ENCODE measurements at regions not wholly inside any gene's neighbourhood (a gene's known extent, or its start where the extent isn't known, plus 50 kb on each side); places are given as distances from the start of the nearest gene placed in this dataset.

- DNase-seq, result no peak
Observed at GRCh38 chr1:82462366-82462765, 661.6 kb downstream of the ADGRL2 start.

DNA sequence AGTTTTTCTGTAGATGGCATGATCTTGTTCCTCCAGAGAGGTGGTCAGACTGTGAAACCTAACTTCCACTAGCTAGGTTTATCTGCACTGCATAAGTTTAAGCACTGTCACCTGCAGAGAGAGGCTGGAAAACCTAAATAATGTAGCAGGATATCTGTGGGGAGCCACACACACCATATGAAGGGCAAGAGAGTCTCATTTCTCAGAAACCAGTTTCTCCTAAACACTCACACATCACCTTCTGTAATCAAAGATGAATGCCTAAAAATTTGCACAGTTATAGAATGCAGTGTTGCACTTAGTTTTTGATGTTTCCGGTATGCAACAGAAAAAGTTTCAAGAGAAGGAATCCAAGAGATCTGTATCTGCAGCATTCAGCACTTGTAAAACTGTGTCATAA, 654.6 kb downstream of the ADGRL2 start:
- no peak for DNase-seq

DNA sequence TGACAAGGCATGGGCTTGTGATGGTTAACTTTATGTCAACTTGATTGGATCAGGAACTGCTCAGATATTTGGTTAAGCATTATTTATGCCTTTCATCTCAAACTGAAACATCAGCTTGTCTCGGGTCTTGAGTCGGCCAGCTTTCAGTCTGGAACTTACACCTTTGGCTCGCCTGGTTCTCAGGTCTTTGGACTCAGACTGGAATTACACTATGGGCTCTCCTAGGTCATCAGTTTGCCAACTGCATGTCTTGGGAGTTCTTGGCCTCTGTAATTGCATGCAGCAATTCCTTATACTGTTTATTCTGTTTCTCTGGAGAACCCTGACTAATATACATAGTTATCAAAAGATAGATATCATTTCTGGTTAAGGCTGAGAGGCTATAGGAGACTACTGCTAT, 653.7 kb downstream of the ADGRL2 start:
- no peak for DNase-seq

GRCh38 chr1:82453511-82454185, 652.9 kb downstream of the ADGRL2 start:
- DNase-seq, result no peak

DNA sequence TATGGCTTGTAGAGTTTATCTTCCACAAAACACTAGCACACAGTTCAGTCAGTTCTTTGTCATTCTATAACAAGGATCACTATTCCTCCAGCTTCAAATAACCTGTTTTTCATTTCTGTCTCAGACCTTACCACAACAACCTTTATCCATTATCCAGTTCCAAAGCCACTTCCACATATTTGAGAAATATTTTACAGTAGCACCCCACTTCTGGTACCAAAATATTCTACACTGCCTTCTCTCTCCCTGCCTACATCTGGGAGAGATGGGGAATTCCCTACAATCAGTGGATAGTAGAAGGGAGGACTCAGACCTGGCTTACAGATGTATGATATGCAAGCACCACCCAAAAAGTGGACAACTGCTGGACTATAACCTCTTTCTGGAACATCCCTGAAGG, 651.4 kb downstream of the ADGRL2 start:
- no peak for DNase-seq

- DNase-seq, result no peak
Observed at GRCh38 chr1:82451191-82451590, 650.5 kb downstream of the ADGRL2 start.

- DNase-seq, result no peak
Observed at GRCh38 chr1:82449506-82450057, 648.8 kb downstream of the ADGRL2 start.

GRCh38 chr1:82446955-82447354, 646.2 kb downstream of the ADGRL2 start:
- DNase-seq, result no peak

DNA sequence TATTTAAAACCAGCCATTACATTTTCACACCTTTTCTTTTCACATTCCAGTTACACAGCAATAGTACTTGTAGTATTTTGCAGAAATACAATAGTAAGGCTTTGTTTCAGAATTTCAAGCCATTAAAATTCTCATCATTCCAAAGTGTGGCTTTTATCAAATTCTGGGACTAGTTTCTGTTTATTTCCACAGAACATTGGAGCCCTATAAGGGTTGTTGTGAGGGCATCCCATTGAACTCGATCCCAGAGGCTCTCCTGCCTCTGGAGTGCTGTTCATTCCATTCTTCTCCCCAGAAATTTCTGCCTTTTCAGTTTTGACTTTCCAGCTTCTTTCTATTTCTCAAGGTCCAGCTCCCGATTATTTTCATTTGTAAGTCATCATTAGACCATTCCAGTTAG, 645.5 kb downstream of the ADGRL2 start:
- DNase-seq, result no peak

GRCh38 chr1:82445827-82446226, 645.1 kb downstream of the ADGRL2 start:
- no peak for DNase-seq

GRCh38 chr1:82445132-82445531, 644.4 kb downstream of the ADGRL2 start:
- DNase-seq, result no peak

DNA sequence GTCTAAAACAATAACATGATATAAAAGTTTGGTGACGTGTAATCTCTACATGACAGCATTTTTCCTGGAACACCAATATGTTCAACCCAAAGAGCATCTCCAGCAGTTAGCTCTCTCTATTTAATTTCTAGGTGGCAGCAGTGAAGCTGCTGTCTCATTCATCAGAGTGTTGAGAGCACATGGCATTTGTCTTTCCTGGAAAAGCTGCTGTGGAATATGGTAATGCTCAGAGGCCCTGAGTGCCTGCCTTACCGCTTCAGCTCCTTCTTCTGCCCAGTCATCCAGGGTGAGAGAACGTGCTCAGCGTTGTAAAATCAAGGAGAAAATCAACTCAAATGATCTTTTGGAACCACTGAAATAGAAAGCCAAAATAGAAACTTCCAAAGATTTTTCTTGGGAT, 640.7 kb downstream of the ADGRL2 start:
- DNase-seq, result no peak

- DNase-seq, result no peak
Observed at GRCh38 chr1:82423174-82423815, 622.6 kb downstream of the ADGRL2 start.

- DNase-seq, result no peak
Observed at GRCh38 chr1:82421782-82422181, 621.0 kb downstream of the ADGRL2 start.

- DNase-seq, result no peak
Observed at GRCh38 chr1:82420584-82420983, 619.9 kb downstream of the ADGRL2 start.

- DNase-seq, result no peak
Observed at GRCh38 chr1:82411605-82412004, 610.9 kb downstream of the ADGRL2 start.

DNA sequence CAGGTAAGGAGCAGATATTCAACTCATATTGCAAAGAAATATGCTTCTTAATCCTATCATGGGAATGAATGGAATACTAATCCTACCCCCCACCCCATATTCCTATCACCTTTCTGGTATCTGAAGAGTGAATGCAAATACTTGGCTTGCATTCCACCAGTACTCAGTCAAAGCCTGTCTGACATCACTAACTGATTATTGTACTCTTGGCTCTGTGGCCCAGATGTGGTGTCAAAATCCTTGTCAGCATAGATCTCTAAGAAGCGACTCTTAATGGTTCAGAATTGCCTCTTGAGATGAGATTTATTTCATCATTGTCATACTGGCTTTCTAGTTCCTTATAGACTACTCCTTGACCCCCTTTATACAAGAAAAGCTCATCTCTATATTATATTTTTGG, 604.6 kb downstream of the ADGRL2 start:
- no peak for DNase-seq

GRCh38 chr1:82401116-82401515, 600.4 kb downstream of the ADGRL2 start:
- DNase-seq, result no peak

- DNase-seq, result no peak
Observed at GRCh38 chr1:82400521-82400920, 599.8 kb downstream of the ADGRL2 start.

DNA sequence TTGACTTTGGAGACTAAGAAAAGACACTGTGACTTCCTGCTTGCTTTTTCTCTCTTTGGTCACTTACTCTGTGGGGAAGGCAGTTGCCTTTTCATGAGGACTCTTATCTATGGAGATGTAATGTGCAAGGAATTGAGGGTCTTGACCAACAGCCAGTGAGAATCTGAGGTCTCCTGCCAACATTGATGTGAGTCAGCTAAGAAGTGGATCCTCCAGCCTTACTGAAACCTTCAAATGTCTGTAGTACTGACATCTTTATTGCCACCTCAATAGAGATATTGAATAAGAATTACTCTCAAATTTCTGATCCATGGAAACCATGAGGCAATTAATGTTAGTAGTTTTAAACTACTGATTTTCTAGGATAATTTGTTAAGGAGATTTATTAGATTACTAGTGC, 598.4 kb downstream of the ADGRL2 start:
- DNase-seq, result no peak

DNA sequence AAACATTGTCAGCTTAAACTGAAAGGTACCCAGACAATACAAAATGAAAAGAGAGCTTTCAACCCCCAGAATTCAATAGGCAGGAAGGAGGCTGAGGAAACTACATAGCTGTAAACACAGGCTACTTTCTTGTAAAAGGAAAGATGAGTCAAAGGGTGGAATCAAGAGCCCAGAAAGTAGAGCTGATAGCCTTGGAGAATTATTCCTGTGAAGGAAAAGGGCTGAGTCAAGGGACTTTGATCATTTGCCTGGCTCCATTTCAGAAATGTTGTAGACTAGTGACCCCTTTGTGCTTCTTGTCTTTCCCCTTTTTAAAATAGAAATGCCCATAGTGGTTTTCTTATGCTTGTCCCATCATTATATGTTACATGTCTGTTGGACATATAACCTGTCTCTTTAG, 597.6 kb downstream of the ADGRL2 start:
- no peak for DNase-seq

DNA sequence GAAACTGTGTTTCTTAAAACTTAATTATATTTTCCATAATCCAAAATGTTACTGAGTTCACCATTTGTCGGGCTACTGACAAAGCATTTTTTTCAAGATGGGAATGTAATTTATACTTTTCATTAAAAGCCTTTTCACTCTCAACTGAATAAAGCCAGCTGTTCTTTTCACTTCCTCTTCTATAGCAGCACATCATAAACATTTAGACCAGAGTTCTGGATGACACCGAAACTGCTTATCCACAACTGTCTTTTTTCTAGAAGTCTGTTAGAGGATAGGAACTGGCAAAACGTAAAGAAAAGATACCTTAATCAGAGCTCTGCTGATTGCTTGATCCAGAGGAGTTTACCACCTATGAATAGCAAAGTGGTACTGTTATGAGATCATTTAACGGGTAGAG, 594.7 kb downstream of the ADGRL2 start:
- no peak for DNase-seq

- DNase-seq, result no peak
Observed at GRCh38 chr1:82392946-82393345, 592.2 kb downstream of the ADGRL2 start.

- DNase-seq, result no peak
Observed at GRCh38 chr1:82392513-82392912, 591.8 kb downstream of the ADGRL2 start.

- DNase-seq, result no peak
Observed at GRCh38 chr1:82391712-82392111, 591.0 kb downstream of the ADGRL2 start.
